Peyer's patch (tissue), 4 donors: ENCODE measurements at regions not wholly inside any gene's neighbourhood (a gene's known extent, or its start where the extent isn't known, plus 50 kb on each side); places are given as distances from the start of the nearest gene placed in this dataset.

ENCODE experiments used
- POLR2A ChIP-seq, 2 donors: fragments of 450-650 bp; IDR thresholded peaks; one replicate each; pipeline ENCODE4 v1.5.1; 2017; ENCODE audit warnings: antibody characterized with exemption in 2 of 2, mild to moderate bottlenecking in 2 of 2, moderate library complexity in 2 of 2
- TF ChIP-seq, protein P1 (sequence below), 6 experiments: fragments of 450-650 bp in 4 of 6; fragments of 200-600 bp in 2 of 6; sonication (generic) in 1 of 6; IDR thresholded peaks; one replicate each; pipeline ENCODE4 v1.5.1; 2017 to 2019; ENCODE audit warnings: antibody characterized with exemption in 6 of 6, mild to moderate bottlenecking in 3 of 6, moderate library complexity in 1 of 6

DNA sequence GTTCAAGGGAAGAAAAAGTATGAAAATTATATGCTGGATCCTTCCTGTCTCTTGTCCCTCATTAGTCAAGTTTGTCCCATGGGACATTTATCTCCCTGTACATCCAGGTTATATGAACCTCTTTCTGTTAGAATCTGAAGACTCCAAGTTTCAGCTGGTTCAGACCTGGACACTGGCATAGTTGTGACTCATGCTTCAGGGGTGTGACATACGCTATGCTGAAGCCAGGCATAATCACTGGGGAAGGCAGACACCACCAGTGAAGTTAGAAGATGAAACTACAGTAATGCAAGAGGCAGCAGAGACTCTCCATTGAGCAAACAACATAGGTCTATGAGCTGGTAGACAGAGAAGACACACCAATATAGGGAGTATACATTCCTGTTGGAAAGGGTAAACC lies 269.7 kb upstream of the SLC8A1 start:
- TF ChIP-seq, protein P1, sequence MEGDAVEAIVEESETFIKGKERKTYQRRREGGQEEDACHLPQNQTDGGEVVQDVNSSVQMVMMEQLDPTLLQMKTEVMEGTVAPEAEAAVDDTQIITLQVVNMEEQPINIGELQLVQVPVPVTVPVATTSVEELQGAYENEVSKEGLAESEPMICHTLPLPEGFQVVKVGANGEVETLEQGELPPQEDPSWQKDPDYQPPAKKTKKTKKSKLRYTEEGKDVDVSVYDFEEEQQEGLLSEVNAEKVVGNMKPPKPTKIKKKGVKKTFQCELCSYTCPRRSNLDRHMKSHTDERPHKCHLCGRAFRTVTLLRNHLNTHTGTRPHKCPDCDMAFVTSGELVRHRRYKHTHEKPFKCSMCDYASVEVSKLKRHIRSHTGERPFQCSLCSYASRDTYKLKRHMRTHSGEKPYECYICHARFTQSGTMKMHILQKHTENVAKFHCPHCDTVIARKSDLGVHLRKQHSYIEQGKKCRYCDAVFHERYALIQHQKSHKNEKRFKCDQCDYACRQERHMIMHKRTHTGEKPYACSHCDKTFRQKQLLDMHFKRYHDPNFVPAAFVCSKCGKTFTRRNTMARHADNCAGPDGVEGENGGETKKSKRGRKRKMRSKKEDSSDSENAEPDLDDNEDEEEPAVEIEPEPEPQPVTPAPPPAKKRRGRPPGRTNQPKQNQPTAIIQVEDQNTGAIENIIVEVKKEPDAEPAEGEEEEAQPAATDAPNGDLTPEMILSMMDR (IDR thresholded peaks at IDR 0.05): no peak
- TF ChIP-seq POLR2A (IDR thresholded peaks at IDR 0.05): no peak
